Stimulated activated CD4-positive, alpha-beta T cell treated with anti-CD3 and anti-CD28 coated beads, Interleukin-15, amount 100 ng/mL, for 1 hour (primary cell): ENCODE measurements at regions not wholly inside any gene's neighbourhood (a gene's known extent, or its start where the extent isn't known, plus 50 kb on each side); places are given as distances from the start of the nearest gene placed in this dataset.
"Not testable (repeated sequence)": the region's sequence is repeated elsewhere in the genome, so short reads cannot be mapped to it uniquely, and the experiment has no call there.

Experiments used
- DNase-seq, 2 donors: peaks; one replicate each; pipeline ENCODE4 v3.0.0-alpha.2; 2020; ENCODE audit warnings: low read depth in 1 of 2, low spot score in 1 of 2

DNA sequence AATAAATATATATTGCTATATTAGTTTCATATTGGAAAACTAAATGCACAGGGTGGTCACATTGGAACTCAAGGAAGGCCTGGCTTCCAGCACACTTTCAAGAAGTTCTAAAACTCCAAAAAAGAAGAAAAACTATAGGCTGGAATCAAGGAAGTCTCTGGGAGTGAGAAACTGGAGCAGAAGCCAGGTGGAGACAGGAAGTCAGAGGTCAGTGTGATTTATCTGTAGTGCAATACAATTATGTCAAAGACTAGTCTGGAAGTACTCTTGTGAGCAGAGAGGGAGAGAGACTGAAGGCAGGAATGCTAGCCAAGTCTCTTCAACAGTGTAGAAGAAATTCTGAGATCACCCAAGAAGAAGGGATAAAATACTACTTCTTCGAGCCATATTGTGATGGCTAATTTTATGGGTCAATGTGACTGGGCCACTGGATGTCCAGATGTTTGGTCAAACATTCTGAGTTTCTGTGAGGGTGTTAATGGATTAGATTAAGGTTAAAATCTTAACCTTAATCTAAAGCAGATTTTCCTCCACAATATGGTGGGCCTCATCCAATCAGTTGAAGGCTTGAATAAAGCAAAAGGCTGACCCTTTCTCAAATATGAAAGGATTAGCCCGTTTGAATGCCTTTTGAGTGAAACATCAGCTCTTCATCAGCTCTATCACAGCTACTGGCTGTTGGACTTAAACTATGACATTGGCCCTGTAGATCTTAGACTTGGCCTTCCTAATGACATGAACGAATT is 208.0 kb downstream of the TDRD15 start:
- DNase-seq, result no peak

DNA sequence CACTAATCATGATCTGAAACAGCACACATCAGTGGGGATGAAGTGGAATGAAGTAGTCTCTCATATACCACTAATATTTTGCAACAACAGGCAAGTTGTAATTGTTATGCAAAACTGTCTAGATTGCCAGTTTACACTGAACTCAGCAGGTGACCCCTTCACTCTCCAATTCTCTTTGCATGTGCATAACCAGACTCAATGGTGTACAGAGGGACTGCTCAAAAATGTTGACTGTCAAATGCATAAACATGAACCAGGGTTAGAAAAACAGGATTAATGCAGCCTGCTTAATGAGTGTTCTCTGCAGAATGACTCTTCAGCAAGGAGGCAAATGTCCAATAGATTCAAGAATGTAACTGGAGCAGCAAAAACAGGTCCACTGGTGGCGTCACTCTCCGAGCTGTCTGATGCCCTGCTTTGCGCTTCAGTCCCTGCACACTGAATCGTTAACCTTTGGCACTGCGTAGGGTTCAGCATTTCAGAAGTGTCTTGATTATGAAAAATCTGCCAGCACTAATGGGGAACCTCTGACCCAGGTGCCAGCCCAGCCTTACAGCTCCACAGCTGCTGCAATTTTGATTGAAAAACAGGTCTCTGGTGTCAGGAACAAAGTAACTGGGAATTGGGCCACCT is 209.3 kb downstream of the TDRD15 start:
- no peak for DNase-seq

DNA sequence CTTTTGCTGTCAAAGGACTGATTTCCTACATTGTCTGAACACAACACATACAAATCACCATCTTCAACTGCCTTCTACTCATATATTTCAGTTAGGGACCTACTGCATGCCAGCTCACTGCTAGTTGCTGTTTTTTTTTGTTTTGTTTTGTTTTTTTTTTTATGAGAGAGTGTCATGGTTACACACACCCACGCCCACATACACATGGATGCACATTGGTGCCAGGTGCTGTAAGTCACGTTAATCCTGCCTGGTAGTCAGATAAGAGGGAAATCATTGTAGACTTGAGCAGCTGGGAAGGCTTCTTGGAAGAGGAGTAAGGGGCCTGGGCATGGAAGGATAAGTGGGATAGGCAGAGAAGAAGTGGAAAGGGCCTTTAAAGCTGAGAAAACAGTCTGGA is 209.9 kb downstream of the TDRD15 start:
- no peak for DNase-seq

DNA sequence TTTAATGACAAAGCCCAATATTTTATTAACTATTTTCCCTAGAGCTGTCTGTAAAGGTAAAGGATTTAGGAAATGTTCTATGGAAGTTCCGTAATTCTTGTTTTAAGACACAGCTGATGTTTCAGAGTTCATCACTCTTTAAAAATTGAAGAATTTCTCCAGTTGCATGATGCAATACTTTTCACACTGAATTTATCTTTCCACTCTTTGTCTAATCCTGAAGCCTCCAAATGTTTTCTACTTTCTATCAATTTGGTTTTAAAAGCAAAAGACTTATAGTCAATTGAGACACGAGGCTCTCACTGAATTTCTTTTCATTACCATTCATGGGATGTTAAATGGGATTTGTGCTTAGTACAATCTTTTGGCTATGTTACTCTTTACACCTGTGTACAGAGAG is 223.2 kb downstream of the TDRD15 start:
- DNase-seq, result no peak

GRCh38 chr2:21353879-21354679 is 230.3 kb downstream of the TDRD15 start:
- DNase-seq, result no peak

- no peak for DNase-seq
These were observed 232.5 kb downstream of the TDRD15 start for GRCh38 chr2:21356086-21356856.

- DNase-seq, result no peak
These were observed 233.1 kb downstream of the TDRD15 start for GRCh38 chr2:21356857-21357255.

- no peak for DNase-seq
These were observed 235.2 kb downstream of the TDRD15 start for GRCh38 chr2:21358976-21359375.

- no peak for DNase-seq
These were observed 237.6 kb downstream of the TDRD15 start for GRCh38 chr2:21361384-21361783.

GRCh38 chr2:21361957-21362486 is 238.3 kb downstream of the TDRD15 start:
- DNase-seq, result no peak

- no peak for DNase-seq
These were observed 239.6 kb downstream of the TDRD15 start for GRCh38 chr2:21363364-21363763.

DNA sequence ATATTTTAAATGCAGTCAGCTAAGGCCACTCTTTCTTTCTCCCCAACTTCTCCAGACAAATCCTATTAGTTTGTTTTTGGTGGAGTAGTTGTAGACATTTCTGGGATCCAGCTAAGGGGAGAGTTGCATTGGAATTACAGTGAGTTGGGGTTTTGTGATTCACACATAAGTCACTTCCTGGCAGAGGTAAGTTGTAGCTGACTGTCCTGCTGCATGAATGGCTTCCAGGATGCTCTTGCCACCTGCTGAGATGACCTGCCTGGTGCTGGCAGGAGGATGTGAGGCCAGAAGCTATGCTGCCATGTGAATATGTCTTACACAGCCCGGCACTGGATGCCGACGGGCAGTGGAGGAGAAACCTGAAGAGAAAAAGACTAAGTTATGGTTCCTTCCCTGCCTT is 243.7 kb downstream of the TDRD15 start:
- DNase-seq, result no peak

DNA sequence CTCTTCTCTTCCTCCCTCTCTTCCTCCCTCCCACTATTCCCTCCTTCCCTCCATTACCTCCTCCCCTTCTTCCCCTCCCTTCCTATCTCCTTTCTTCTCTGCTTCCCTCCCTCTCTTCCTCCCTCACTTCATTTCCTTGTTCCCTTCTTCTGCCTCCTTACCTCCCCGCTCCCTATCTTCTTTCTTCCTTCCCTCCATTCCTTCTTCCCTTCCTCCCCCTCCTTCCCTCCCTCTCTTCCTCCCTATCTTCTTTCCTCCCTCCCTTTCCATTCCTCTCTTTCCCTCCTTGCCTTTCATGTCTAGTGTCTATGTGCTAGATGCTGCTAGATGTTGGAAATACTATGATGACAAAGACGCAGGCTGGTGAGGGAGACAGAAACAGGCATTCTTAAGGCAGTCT is 246.0 kb downstream of the TDRD15 start:
- DNase-seq, result no peak

GRCh38 chr2:21371499-21372003 is 247.8 kb downstream of the TDRD15 start:
- DNase-seq, result no peak

DNA sequence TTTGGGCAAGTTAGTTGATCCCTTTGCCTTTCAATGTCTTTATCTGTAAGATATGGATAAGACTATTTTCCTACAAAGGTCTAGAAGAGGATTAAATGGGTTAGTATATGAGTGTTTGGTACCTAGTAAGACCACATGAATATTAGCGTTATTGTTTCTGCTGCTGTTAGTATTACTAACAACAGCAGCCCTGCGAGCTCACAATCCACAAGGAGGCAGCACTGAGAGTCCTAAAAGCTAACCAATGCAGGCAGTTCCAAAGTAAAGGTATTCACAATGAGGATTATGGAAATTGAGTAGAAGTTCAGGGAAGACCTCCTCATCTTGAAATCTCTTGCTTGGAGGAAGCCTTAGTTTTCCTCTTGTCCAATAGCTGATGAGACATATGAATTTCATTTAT is 248.9 kb downstream of the TDRD15 start:
- DNase-seq, result no peak

GRCh38 chr2:21376864-21377263 is 253.1 kb downstream of the TDRD15 start:
- DNase-seq, result no peak

DNA sequence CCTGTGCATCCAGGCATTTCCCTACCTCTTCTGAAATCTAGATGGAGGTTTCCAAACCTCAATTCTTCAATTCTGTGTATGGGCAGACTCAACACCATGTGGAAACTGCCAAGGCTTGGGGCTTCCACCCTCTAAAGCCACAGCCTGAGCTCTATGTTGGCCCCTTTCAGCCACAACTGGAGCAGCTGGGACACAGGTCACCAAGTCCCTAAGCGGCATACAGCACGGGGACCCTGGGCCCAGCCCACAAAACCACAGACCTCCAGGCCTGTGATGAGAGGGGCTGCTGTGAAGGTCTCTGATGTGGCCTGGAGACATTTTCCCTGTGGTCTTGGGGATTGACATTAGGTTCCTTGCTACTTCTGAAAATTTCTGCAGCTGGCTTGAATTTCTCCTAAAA is 255.4 kb downstream of the TDRD15 start:
- no peak for DNase-seq

DNA sequence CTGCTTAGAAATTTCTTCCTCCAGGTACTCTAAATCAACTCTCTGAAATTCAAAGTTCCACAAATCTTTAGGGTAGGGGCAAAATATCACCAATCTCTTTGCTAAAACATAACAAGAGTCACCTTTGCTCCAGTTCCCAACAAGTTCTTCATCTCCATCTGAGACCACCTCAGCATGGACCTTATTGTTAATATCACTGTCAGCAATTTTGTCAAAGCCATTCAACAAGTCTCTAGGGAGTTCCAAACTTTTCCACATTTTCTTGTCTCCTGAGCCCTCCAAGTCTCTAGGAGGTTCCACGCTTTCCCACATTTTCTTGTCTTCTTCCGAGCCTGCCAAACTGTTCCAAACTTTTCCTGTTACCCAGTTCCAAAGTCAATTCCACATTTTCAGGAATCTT is 255.9 kb downstream of the TDRD15 start:
- not testable (repeated sequence) for DNase-seq

- DNase-seq, result no peak
These were observed 257.7 kb downstream of the TDRD15 start for GRCh38 chr2:21381421-21381820.

DNA sequence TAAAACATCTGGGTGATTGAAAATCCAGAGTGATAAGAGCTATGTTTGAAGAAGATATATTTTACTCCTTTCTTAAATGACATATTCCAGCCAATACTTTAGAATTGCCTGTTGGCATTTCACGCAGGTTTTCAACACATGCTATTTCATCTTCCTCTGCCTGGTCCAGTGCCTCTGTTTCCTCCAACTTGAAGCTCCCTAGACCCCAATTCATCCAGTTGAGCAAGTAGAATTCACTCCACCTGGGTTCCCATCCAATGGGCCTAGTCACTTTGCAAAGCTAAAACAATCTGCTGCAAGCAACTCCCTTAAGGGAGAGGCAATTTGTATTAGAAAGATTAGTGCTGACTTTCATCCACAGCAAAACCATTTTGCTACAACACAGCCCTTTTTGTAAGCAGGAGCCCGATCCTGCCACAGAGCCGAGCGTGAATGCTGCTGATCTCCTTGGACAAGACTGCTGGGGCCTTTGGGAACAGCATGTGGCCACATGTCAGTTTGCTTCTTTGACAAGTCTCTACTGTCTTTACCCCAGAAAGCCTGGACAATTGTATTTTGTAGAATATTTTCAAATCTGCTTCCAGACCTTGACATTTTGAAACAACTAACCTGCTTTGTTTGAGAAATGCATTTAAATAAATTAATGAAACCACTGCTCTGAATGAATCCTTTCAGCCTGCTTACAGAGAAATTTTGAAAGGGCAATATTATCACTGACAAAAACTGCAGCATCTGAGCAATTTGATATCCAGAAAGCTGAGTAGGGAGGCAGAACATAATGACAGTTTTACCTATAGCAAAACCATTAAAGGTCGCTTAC is 259.1 kb downstream of the TDRD15 start:
- no peak for DNase-seq
